ENCODE measurements at regions not wholly inside any gene's neighbourhood (a gene's known extent, or its start where the extent isn't known, plus 50 kb on each side); places are given as distances from the start of the nearest gene placed in this dataset.
"Not testable (repeated sequence)": the region's sequence is repeated elsewhere in the genome, so short reads cannot be mapped to it uniquely, and the experiment has no call there.

DNA sequence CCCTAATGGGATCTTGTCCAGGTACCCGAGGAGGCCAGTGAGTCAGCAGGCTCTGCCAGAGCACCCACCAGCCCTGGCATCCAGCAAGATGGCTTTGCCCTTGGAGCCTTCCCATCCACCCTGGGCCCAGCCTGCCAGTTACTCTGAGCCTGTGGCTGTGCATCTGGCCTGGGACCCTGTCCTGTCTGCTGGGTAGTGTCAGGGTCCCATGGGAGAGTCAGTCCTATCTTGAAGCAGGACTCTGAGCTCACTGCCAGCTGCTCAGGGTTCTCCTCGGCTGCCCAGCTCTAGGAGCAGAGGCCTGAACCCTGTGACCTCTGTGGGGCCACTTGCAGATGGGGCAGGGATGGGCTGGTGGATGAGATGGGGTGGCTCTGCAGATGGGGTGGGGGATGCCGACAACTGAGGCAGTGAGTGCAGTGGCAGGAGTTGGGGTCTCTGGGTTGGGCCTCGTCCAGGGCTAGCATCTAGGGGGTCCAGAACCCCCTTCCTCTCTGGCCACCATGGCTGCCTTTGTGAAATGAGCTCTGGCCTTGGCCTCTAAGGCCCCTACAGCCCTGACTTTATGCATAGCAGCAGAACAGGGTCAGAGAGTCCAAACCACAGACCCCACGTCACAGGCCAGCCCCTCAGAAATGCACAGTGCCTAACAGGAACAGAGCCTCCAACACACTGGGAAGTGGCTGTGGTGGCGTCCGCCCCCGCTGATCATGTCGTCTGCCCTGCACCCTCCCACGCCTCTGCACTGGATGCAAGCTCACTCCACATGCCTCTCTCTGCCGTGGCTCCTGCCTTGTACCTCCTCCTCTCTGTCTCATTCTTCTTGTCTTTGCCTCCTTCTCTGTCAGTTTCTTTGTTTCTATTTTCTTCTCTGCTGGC, 88.1 kb upstream of the RET start:
- no peak for DNase-seq

DNA sequence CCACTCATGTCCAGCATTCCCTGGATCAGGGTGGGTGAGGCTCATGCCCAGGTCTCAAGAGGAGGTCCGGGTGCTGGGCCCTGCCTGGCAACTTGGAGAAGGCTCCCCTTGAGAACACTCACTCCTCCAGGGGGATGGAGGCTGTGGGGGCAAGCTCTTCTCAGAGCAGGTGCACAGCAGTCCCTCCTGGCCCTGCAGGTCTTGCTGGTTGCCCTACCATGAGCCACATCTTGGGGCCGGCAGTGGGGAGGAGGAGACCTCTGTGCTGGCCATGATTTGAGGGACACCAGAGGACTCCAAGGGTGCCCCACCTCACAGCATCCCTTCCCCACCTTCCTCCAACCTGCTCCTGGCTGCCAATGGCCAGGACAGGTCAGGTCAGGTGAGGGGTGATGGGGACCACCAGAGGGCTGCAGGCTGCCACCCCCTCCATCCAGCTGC, 87.4 kb upstream of the RET start:
- no peak for DNase-seq

DNA sequence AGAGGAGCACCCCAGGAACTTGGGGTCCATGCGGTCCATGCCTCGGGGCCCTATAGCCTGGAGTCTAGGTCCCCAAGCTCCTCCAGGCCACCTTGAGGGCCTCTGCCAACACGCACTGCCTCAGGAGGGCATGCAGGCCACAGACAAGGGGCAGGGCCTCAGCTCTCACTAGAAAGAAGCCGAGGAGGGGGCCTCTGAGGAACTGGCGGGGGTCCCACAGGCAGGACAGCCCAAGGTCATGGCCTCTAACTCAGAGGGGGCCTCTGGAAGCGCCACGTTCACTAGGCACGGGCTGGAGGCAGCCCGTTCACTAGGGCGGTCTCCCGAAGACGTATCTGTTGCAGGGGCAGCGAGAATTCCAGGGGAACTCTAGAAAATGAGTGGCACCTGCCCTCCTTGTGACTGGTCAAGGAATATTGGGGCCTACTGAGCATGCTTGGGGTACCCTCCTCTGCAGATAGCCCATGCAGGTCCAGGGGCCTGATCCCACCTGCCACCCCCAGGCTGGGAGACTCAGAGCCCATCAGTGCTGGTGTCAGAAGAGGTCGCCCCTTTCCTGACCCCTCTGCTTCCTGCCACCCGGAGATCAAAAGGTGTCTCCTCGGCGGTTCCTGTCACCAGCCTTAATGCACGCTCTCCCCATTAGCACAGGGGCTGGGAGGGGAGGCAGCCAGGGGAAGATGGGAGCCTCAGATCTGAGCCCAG, 86.7 kb upstream of the RET start:
- DNase-seq: no peak

DNA sequence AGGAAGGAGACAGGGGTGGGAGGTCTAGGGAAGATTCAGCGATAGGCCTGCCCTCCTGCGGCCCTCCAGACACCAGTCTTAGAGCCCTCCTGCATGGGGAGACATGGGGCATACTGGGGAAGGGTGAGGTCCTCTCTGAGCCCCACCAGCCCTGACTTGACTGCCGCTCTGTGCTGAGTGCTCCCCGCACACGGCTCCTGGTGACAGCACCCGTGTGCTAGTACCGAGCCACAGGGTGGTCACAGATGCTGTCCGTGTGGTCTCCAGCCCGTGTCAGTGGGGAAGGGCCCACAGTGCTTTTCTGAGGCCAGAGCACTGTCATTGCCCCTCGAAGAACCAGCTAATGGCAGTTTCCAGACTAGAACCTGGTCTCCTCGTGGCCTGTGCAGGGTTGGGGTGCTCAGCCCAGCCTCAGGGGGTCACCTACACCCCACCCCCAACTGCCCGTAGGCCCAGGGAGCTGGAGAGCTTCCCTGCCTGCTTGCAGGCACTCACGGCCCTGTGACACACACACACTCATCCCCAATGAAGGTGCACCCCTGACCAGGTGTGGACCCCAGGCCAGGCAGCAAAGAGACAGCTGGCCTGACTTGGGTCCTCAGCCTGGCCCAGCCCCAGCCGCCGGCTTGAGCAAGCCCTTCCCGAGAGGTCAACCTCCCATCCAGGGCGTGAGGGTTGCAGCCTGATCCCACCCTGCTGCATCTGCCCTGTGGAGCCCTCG, 86.0 kb upstream of the RET start:
- DNase-seq: no peak

DNA sequence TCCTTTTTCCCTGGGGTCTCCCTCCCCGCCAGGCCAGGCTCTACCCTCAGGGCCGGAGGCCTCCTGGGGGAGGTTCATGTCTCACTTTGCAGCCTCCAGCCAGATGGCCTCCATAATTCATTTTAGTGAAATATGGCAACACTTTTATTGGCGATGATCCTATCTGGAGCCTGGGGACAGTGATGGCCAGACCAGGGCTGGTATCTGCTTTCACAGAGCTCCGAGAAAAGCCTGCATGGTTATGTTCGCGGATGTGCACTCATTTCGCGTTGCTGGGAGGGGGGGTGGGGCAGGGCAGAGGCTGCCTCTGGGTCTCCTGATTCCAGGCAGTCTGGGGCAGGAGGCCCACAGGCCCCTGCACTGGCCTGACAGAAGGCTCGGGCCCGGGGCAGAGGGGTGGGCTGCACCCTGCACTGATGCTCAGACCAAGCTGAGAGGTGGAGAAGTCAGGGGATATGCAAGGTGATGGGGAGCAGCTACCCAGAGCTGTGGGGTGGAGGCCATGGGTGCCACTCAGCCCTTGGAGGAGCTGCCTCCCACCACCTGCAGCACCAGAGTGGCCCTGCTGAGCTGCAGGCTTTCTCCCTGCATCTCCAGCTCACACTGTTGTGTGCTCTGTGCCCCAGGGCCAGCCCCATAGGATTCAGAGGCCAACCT, 85.3 kb upstream of the RET start:
- no peak for DNase-seq

DNA sequence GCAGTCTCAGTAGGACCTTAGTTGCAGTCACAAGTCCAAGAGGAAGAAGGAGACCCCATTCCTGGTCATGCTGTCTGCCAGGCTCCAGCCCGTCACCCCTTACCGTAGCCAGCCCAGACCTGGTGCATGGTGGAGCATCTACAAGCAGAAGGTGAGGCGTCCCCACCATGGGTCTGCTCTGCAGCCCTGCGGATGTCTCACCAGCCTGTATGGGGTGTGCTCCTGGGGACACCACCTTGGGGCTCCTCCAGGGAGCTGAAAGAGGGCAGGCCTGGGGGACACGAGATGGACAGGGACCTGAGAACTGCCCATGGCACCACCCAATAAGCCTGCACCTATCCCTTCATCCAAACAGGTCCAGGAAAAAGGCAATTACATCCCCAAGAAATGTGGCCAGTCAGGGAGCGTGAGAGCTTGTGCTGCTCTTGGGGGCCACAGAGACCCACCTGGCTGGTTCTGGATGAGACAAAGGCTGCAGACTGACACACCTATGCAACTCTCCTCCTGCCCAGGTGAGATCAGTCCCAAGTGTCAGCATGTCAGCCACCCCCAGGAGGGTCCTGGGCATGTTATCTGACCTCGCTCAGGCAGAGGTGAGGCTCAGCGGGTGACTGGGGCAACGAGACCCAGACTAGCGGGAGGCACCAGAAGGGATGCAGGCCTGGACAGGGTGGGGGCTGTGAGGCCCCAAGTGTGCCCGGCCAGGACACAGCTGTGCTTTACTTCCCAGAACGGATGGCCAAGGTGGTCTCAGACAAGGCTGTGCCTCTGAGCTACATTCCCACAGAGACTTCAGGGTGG, 84.5 kb upstream of the RET start:
- no peak for DNase-seq

DNA sequence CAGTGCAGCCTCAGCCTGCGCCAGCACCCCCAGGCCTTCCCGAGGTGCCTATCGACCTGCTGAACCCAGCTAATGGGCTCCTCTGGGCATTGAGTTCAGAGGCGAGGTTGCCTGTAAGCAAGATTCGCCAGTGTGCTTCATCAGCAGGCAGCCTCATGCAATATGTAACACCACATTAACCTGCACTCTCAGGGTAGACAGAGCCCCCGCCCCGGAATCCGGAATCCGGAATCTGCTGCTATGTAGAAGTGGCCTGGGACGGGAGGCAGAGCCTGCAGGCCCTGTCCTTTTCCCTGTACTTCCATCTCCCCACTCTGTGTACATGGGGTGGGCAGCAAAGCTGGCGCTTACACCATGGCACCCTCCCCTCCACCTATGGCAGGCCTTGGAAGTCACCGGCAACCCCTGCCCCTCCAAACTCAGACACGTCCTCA, 83.9 kb upstream of the RET start:
- DNase-seq: no peak

DNA sequence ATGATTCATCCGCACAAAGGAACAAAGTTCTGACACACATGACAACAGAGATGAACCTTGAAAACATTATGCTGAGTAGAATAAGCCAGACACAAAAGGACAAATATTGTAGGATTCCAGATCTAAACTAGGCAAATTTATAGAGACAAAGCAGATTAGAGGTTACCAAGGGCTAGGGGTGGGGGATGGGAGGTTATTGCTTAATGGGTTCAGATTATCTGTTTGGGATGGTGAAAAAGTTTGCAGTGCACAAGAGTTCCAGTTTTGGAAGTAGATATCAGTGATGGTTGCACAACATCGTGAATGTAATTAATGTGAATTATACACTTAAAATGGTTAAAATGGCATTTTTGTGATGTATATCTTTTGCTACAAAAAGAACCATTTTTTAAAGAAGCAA, 82.0 kb upstream of the RET start:
- not testable (repeated sequence) for DNase-seq

DNA sequence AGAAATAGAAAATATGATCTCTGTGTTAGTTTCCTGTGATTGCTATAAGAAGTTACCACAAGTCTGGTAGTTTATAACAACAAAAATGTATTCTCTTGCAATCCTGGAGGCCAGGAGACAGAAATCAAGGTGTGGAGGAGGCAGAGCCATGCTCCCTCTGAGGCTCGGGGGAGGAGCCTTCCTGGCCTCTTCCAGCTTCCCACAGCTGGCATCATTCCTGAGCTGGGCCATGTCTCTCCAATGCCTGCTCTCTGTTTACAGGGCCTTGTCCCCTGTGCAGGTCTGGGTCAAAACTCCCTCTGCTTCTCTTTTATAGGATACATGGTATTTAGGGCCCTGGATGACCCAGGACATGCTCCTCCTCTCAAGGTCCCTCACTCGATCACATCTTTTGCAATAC, 81.3 kb upstream of the RET start:
- DNase-seq: no peak

DNA sequence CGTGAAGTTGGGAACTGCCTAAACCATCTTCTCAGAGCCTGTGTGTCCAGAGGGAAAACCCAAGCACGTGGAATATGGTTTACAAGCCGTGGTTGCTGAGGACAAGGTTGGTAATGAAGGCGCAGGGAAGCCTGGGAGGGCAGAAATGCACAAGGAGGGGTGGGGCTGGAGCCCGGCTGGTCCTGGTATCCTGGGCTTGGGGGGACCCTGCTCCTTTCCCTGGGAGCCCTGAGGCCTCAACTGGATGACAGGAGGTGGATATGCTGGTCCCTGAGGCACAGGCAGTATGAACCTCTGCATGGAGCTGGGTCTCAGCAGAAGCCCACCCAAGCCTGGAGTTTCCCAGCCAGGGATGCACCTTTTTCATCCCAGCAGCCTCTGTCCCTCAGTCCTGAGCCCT, 80.3 kb upstream of the RET start:
- DNase-seq: no peak

DNA sequence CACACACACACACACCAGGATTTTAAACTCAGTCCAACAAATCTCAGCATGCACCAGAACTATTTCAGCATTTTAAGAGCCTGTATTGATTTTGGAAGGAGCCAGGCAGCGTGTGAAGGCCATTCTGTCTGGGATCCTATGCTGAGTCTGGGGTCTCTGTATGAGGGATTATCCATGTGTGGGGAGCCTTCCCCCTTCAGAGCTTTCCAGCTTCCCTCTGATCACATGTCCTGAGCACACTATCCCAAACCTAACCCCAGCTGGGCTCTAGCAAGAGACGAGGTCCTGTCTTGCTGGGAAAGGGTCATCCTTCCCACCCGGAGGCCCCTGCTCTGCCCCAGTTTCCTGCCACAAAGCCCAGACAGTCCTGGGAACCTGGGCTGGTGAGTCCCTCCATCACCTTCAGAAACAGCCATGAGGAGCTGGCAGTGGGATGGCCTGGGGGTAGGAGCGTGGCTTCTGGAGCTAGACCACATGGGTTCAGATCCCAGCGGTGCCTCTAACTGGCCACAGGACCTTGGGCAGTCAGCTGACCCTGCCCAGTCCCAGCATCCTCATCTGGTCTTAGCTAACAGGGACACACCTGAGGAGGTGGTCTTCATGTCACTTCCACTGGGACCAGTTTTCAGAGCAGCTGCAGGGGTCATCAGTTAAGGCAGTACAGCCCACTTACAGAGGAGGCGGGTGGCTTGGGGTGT, 79.6 kb upstream of the RET start:
- no peak for DNase-seq

DNA sequence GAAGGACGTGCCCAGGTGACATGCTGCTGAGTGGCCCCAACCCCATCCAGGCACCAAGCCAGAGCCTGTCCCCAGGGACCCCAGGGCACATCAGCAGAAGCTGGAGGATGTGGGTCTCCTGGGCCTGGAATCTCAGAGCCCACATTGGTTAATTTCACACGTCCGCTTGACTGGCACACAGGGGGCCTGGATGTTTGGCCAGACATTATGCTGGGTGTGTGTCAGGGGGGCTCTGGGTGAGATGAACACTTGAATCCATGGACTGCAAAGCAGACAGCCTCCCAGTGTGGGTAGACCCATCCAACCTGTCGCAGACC, 79.1 kb upstream of the RET start:
- no peak for DNase-seq

DNA sequence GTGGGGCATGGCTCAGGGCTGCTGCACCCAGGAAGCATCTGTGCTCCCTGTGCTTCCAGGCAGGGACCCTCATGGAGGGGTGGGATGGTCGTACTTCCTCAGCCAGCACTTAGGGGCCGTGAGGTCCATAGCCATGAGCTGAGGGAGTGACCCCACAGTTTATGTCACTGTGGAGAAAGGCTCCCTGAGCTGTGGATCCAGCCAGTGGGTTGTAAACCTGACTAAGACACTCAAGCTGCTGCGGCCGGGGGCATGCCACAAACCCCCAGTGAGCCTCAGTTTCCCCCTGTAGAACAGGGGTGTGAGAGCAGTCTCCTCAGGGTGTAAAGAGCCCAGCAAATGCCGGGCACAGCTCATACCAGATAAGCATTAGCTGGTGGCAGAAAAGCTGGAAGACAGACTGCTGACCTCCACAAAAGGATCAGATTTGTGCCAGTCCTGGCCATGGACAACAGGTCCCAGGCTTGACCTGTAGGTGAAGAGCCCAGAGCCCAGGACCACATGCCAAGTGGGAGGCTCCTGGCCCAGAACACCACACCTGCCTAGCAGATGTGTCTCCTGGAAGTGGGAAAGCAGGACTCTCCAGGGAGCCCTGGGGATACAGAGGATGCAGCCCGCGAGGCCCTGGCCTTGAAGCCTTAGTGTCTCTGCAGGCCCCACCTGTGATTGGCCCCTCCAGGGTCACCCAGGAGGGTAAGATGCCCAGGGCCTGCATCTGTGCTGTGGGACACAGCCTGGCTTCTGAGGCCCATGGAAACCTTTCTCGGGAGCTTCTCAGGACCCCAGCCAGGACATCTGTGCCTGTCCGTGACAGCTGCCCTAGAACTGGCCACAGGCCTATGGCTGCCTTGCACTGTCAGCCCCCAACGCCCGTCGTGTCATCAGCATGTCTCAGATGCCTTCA, 78.1 kb upstream of the RET start:
- peak; percentile 8 for DNase-seq

DNA sequence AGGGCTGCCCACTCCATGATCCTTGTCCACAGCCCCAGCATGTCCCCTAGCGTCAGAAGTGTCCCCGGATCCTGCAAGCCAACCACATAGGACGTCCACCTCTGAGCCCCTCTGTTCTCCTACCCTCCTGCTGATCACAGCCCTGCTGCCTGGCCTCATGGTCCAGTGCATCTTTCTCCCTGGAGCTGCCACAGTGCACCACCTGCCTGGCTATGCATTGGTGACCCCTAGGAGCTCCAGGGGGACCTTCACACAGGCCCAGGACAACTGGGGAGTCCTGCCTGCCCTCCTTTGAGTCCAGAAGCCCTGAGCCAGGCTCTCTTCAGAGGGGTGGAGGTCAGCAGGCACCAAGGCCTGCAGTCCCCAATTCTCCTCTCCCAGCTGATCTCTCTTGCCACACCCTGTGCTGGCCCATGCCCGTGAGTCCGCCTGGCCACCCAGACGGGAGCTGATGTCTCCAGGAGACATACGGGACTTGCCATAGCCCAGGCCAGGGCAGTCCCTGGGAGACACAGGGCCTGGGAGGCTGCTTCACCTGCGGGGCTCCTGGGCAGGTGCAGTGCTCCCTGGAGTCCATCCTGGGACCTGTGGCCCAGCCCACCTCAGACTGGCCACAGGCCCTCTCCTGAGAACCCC, 77.4 kb upstream of the RET start:
- DNase-seq: no peak

DNA sequence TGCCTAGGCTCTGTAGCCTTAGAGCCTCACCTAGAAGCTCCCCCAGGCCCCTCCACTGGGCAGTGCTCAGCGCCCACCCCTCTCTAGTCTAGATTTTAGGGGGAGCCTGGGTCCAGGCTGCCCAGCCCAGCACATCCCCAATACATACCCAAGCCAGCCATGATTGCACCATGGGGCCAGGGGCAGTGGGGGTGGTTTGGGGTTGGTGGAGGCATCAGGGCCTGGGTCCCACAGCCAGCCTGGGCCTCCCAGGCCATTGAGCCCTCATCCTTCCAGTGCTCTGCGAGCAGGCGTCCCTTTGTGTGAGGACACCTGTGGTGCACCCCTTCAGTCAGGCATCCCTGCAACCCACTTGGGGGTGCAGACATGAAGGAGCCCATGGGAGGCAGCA, 76.9 kb upstream of the RET start:
- DNase-seq: no peak

DNA sequence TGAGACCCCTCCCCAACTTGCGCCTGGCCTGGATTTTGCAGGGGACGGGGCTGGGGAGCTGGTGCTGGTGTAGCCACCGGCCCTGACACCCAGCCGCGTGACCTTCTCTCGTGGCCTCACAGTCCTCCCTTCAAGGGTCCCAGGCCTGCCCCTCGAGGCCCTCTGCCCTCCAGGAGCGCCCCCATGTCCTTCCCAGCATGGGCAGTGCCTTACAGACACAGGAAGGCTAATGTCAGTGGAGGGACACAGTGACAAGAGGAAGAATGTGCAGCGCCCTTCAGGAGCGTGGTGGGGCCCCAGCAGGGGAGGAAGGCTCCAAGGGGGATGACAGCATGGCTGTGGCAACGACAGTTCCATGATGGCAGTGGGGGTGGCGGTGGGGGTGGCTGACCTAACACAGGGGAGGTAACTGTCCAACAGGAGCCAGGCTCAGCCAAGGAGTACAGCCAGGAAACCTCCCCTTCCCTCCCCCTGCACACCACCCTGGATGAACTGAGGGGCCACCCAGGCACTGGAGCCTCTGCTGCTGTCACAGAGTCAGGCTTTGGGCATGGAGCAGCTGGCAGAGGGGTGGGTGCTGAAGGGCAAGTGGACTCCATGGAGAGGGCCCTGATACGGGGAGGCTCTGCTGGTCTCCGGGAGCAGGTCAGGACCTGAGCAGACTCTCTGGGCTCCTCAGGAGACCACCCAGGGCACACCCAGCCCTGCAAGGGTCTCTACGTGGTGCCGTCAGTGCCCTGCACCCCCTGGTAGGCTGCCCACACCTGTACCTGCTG, 76.0 kb upstream of the RET start:
- no peak for DNase-seq

DNA sequence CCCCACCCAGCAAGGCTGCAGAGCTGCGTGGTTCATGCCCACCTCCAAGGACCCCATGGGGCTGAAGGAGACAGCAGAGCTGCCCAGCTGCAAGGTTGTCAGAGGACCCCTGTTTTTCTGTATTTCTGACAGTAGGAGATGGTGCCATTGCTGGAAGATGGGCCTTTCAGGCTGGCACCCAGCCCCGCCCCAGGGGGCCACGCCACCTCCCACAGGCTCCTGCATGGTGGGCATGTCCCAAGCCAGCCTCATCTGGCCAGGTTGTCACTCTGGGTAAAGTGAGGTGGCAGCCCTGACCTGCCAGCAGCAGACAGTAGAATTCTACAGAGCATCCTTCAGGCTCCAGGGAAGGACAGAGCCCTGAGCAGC, 75.5 kb upstream of the RET start:
- DNase-seq: no peak

DNA sequence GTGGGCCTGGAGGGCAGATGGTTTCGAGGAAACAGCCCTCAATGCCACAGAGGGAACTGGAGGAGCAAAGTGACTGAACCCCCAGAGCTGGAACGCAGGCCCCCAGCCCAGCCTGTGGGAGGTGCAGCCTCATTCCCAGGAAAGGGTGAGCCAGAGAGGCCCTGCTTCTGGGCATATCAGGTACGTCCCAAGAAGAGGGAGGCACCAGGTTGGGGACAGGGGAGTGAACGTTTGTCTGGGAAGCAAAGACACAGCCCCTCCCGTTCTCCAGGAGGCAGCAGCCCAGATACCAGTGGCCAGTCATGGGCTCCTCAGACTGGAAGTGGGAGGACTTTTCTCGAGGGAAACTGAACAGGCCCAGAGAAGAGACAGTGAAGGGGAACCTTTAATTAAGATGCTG, 74.3 kb upstream of the RET start:
- DNase-seq: no peak

DNA sequence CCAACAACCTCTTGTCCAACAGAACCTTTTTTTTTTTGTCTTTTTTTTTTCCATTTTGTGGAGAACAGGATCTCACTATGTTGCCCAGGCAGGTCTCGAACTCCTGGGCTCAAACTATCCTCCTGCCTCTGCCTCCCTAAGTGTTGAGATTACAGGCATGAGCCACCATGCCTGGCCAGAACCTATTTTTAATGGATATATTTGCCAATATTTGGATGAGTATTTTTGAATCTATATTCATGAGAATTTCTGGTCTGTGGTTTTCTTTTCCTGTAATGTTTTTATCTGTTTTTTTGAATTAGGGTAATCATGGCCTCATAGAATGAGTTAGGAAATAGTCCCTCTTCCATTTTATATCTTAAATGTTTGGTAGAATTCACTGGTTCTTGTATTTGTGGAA, 70.4 kb upstream of the RET start:
- no peak for DNase-seq

Measured in hindlimb muscle (tissue), 1 donor.